ENCODE measurements at regions not wholly inside any gene's neighbourhood (a gene's known extent, or its start where the extent isn't known, plus 50 kb on each side); places are given as distances from the start of the nearest gene placed in this dataset.

DNA sequence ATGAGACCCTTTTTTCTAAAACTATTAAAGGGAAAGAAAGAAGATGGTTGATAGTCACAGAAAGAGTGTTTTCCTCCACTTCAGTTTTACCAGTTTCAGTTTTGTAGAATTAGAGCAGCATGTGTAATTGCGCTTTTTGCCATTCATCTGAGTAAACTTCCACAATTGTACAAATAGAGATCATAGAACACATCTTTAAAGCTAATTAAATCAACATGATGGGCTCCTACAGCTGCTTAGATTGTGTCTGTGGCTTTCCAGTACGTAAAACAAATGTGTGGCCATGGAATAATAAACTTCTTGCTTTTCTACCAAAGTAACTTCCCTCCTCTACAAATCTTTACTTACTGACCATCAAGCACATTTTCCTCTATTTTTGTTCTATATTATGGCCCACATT, 84.2 kb upstream of the LRIG3 start:
- TF ChIP-seq, protein P1, sequence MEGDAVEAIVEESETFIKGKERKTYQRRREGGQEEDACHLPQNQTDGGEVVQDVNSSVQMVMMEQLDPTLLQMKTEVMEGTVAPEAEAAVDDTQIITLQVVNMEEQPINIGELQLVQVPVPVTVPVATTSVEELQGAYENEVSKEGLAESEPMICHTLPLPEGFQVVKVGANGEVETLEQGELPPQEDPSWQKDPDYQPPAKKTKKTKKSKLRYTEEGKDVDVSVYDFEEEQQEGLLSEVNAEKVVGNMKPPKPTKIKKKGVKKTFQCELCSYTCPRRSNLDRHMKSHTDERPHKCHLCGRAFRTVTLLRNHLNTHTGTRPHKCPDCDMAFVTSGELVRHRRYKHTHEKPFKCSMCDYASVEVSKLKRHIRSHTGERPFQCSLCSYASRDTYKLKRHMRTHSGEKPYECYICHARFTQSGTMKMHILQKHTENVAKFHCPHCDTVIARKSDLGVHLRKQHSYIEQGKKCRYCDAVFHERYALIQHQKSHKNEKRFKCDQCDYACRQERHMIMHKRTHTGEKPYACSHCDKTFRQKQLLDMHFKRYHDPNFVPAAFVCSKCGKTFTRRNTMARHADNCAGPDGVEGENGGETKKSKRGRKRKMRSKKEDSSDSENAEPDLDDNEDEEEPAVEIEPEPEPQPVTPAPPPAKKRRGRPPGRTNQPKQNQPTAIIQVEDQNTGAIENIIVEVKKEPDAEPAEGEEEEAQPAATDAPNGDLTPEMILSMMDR (IDR thresholded peaks at IDR 0.05) = no peak
- no peak for TF ChIP-seq EP300 (IDR thresholded peaks at IDR 0.05)
